Ectodermal cell (in vitro differentiated cells): ENCODE measurements at regions not wholly inside any gene's neighbourhood (a gene's known extent, or its start where the extent isn't known, plus 50 kb on each side); places are given as distances from the start of the nearest gene placed in this dataset.

ENCODE experiments used
- H3K27ac ChIP-seq: 2 replicates; pipeline ENCODE4 v1.7.0; 2013; ENCODE audit warnings: mild to moderate bottlenecking, low read depth, low read length; ENCODE audit not compliant: insufficient read depth, poor library complexity, severe bottlenecking
- H3K27me3 ChIP-seq: 2 replicates; pipeline ENCODE4 v1.7.0; 2013; ENCODE audit warnings: mild to moderate bottlenecking, low read length; ENCODE audit not compliant: insufficient read depth, control insufficient read depth, poor library complexity, severe bottlenecking
- H3K36me3 ChIP-seq: one replicate; pipeline ENCODE4 v1.7.0; 2013; ENCODE audit warnings: low read length; ENCODE audit not compliant: control insufficient read depth, insufficient read depth
- H3K4me1 ChIP-seq: one replicate; pipeline ENCODE4 v1.7.0; 2013; ENCODE audit warnings: low read length; ENCODE audit not compliant: control insufficient read depth, insufficient read depth
- H3K4me3 ChIP-seq: 2 replicates; pipeline ENCODE4 v1.7.0; 2013; ENCODE audit warnings: low read depth, low read length, control low read depth; ENCODE audit not compliant: insufficient read depth
- H3K9me3 ChIP-seq: 2 replicates; pipeline ENCODE4 v1.7.0; 2013; ENCODE audit warnings: mild to moderate bottlenecking, low read length, moderate library complexity; ENCODE audit not compliant: control insufficient read depth
- WGBS, 2 experiments: methylation state at CpG; one replicate each; pipeline ENCODE4 v1.1.7; 2013; ENCODE audit warnings: missing lambda C conversion rate in 2 of 2; 5-methylcytosine and 5-hydroxymethylcytosine counted together

DNA sequence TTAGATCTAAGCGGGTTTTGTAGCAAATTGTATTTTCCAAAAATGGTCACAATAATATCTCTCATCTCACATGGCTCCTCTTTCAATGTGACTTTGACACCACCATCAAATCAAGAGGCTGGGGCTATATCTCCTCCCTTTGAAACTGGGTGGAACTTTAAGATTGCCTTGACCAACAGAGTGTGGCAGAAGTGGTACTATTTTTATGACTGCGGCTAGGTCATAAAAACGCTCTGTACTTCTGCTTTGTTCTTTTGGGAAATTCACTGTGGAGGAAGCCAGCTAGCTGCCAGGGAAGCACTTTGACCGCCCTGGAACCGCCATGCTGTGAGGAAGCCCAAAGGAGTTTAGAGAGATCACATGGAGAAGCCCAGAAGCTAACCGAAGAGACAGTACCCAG is 50.7 kb upstream of the ACOT11 start:
- Histone ChIP-seq H3K36me3 (no peaks in the 10 kb centered on the region), H3K4me3 (no peak overlapping the region), H3K9me3 (no peaks in the 10 kb centered on the region), H3K27ac (no peak overlapping the region), H3K4me1 (peaks cover 12% of the 10 kb centered on the region), H3K27me3 (peaks cover 22% of the 10 kb centered on the region)
- WGBS, 2 experiments, result 95% methylated on average over 6 of the region's 6 CpGs

DNA sequence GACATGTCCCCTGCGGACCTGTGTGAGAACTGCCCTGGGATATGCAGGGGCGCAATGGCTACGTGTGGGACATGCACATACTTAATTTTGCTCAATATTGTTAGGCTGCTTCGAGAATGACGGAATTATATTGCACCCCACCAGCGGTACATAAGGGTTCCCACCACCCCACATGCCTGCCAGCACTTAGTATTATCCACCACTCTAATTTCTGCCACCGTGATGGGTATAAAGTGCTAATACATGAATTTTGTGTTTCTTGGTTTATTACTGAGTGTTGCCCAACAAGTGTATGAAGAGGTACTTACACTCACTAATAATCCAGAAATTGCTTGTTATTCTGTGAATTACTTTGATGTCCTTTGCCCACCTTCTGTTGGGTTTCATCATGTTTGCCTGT is 52.1 kb upstream of the ACOT11 start:
- no peak overlapping the region for H3K4me3 ChIP-seq
- peaks cover 22% of the 10 kb centered on the region for H3K27me3 ChIP-seq
- WGBS, 2 experiments, result 94 to 99% methylated on average over 6 to 7 of the region's 7 CpGs
- no peaks in the 10 kb centered on the region for H3K36me3 ChIP-seq
- H3K9me3 ChIP-seq, result no peaks in the 10 kb centered on the region
- no peak overlapping the region for H3K27ac ChIP-seq
- H3K4me1 ChIP-seq, result peaks cover 19% of the 10 kb centered on the region

DNA sequence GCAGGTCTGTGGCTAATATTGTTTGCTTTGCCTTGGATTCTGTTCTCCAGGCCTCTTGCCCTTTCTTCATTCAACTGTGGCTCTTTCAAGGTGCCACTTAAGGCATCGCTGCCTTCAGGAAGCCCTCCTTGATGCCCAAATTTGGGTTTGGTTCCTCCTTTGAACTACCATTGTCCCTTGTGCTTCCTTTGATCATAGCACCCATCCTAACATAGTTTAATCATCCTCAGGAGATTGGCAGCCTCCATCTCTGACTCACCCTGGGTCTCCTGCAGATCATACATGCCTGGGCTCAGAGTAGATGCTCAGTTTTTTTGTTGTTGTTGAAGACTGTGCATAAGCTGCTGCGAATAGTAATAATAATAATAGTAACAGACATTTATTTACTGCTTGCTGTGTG is 54.4 kb upstream of the ACOT11 start:
- Histone ChIP-seq H3K9me3 (no peaks in the 10 kb centered on the region), H3K27me3 (peaks cover 3% of the 10 kb centered on the region), H3K36me3 (no peaks in the 10 kb centered on the region), H3K4me3 (no peak overlapping the region), H3K4me1 (peaks cover 22% of the 10 kb centered on the region), H3K27ac (no peak overlapping the region)
- WGBS, 2 experiments, result 71 to 78% methylated on average over 1 to 2 of the region's 2 CpGs

DNA sequence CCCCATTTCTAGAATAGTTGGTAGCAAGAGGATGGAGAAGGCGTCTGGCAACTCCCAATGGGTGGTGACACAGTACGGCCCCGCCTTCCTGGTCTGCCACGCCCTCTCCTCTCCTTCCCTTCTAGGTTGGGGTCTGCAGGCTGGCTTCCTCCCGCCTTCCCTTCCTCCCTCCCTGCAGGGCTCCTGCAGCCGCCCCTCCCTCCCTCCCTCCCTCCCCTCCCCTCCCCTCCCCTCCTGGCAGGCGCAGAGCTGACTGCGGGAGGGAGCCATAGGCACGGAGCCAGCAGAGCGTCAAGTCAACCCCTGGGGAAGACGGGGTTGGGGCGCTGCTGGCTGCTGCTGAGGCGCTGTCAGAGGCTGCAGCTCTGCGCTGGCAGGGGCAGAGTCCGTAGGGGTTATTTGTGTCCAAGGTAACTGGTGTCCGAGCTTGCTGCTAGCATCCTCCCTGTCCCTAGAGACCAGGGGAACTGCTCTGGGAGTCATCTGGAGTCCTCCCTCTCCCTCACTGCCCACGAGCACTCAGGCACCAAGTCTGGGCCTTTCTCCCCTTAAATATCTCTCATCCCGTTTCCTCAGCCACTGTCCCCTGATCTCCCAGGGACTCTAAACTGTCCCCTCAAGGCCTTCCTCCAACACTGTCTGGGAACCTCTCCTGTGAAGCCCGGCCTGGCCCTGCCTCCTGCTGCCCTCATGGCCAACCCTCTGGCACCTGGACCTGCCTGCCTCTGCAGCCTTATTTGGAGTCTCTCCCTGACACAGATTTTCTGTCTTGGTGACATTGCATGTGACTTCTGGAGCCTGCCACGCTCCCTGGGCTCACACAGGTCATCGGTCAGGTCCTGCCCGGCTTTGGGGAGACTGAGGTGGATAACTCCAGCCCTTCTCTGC is 57.4 kb upstream of the ACOT11 start:
- Histone ChIP-seq H3K27me3 (peaks cover 20% of the 10 kb centered on the region), H3K36me3 (no peaks in the 10 kb centered on the region), H3K4me3 (no peak overlapping the region), H3K4me1 (peaks cover 27% of the 10 kb centered on the region), H3K9me3 (no peaks in the 10 kb centered on the region), H3K27ac (no peak overlapping the region)
- 18 to 19% methylated on average over 20 to 21 of the region's 22 CpGs for WGBS, 2 experiments

DNA sequence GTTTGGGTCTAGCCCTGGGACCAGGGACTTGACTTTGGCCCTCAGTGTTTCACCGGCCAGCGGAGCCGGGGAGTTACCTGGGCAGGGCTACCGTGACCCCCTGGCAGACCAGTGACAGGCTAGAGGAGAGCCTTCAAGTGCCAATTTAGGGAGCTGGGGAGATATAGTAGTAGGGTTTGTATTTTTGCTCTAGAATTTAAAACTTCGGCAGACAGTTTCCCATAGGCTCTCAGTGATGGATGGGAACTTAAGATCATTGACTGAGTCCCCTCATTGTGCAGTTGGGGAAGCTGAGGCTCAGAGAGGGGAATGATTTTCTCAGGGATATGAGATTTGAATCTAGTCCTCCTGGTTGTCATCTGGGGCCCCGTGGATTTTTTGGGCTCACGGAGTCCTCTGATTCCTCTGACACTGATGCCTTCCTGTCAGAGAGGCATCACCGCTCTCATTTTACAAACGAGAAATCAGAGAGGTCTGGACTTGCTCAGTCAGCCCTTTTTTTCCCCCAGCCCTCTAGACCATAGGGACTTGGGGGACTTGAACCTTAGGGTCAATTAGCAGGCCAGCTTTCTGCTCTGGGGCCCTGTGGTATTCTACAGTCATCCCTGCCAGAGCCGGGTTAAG is 58.3 kb upstream of the ACOT11 start:
- Histone ChIP-seq H3K4me1 (peaks cover 27% of the 10 kb centered on the region), H3K9me3 (no peaks in the 10 kb centered on the region), H3K27ac (no peak overlapping the region), H3K36me3 (no peaks in the 10 kb centered on the region), H3K27me3 (peaks cover 23% of the 10 kb centered on the region), H3K4me3 (peak overlapping the region; percentile 54)
- 40 to 41% methylated on average over 10 of the region's 10 CpGs for WGBS, 2 experiments

DNA sequence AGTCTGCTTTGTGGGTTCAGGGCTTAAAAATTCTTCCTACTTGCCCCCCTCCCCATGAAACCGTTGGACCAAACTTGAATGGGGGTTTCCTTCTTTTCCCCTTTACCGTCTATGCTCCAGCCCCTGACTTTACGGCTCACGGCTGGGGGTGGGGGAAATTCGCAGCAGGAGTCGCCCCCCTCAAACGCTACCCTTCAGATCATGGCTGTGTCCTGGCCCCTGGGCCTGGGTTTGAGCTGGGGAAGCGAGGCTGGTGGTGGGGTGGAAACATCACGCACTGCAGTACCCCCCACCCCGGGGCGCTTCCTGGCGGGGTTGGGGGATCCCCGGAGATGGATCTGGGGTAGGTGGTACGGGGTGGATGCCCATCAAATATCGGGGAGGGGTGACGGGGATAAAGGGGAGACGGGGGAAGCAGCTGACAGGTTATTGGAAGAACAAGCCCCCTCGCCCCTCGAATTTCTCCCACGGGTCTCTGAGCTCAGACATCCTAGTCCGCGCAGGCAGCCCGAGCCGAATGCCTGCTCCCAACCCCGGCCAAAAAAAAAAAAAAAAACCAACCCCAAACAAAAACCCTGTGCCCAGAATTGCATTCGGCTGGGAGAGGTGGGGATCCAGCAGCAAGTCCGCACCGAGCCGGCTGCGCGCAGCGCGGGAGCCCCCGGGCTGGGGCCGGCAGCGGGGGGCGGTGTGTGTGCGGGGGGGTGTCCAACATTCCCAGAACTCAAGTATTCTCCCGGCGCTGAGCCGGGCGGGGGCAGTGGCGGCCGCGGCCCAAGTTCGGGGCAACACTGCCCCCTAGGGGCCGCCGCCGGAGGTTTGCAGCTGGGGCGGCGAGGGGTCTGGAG is 59.0 kb upstream of the ACOT11 start:
- WGBS, 2 experiments, result 0% methylated on average over 51 of the region's 51 CpGs

DNA sequence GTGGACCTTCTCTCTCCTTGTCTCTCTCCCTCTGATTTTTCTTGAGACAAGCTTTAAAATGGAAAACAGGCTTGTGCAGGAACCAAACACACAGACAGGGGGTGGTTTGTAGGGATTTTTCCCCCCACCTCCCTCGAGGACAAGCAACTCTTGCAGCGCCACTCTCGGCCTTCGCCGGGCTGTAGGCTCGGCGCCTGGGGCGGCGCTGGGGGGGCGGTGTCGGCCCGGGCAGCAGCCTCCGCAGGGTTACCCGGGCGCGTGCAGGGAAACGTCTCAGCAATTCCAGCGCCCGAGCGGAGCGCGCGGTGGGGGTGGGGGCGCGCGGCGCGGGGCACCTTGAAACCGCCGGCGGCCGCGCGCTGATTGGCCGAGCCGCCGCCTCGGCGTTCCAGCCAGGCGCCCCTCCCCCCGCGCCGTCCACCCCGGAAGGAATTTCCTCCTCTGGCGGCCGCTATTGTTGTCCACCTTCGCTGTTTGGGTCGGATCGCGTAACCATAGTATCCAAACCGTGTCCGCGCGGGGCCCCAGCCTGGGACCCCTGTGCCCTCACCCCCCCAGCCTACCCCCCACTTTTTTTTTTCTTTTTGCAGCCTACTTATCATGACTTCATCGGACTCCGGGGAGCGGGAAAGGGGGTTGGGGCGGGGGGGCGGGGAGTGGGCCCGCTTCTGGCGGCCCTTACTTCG is 59.8 kb upstream of the ACOT11 start:
- peak overlapping the region; percentile 99 for H3K27ac ChIP-seq
- peak overlapping the region; percentile 54 for H3K4me3 ChIP-seq
- H3K27me3 ChIP-seq, result peaks cover 23% of the 10 kb centered on the region
- WGBS, 2 experiments, result 0% methylated on average over 59 to 62 of the region's 62 CpGs
- H3K4me1 ChIP-seq, result peaks cover 27% of the 10 kb centered on the region
- H3K36me3 ChIP-seq, result no peaks in the 10 kb centered on the region
- no peaks in the 10 kb centered on the region for H3K9me3 ChIP-seq

More for the DNA sequence above, 59.0 kb upstream of the ACOT11 start:
- no peaks in the 10 kb centered on the region for H3K9me3 ChIP-seq
- H3K4me3 ChIP-seq, result peak overlapping the region; percentile 54
- no peaks in the 10 kb centered on the region for H3K36me3 ChIP-seq
- H3K27me3 ChIP-seq, result peaks cover 23% of the 10 kb centered on the region
- peak overlapping the region; percentile 99 for H3K27ac ChIP-seq
- peaks cover 27% of the 10 kb centered on the region for H3K4me1 ChIP-seq

DNA sequence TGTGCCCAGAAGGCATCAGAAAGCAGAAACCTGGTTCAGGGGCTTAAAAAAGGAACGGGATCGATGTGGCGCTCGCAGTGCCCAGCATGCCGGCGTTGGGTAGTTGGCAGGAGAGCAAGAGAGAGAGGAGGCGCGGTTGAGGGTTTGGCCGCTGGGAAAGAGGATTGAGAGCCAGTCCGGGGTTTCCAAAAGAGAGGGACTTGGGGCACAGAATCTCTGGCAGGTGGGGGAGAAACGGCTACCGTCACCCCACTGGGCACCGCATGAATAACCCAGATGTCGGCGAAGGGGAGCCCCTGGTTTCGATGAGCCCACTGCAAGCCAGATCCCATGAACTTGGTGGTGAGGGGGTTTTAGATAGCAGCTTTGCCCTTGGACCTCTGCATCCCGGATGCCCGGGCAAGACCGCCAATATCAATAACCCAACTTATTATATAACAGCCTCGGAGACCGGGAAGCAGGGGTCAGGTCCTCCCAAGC is 60.4 kb upstream of the ACOT11 start:
- peaks cover 23% of the 10 kb centered on the region for H3K27me3 ChIP-seq
- H3K36me3 ChIP-seq, result no peaks in the 10 kb centered on the region
- H3K27ac ChIP-seq, result peak overlapping the region; percentile 82
- 5 to 6% methylated on average over 21 of the region's 21 CpGs for WGBS, 2 experiments
- H3K9me3 ChIP-seq, result no peaks in the 10 kb centered on the region
- peaks cover 27% of the 10 kb centered on the region for H3K4me1 ChIP-seq
- H3K4me3 ChIP-seq, result peak overlapping the region; percentile 37

DNA sequence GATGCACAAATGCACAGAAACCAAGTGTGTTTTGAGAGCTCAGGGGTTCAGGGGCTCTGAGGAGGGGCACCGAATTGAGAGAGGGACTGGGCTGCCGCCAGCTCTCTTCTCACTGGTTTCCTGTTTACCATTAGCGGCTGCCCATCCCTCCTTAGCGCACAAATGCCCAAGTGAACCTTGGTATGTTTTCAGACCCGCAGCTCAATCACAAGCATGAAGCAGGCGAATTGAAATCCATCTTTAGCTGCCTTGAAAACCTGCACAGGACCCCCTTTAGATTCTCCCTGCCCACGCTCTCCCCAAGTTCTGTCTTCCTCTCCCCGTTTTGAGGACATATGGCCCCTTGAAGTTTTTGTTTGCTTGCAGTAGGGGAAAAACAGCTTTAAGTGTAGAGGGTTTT is 61.1 kb upstream of the ACOT11 start:
- Histone ChIP-seq H3K4me3 (no peak overlapping the region), H3K27ac (no peak overlapping the region), H3K27me3 (peaks cover 23% of the 10 kb centered on the region), H3K4me1 (peaks cover 27% of the 10 kb centered on the region), H3K36me3 (no peaks in the 10 kb centered on the region), H3K9me3 (no peaks in the 10 kb centered on the region)
- 51 to 54% methylated on average over 8 of the region's 8 CpGs for WGBS, 2 experiments
